DMS153 (cell line): ENCODE measurements at regions not wholly inside any gene's neighbourhood (a gene's known extent, or its start where the extent isn't known, plus 50 kb on each side); places are given as distances from the start of the nearest gene placed in this dataset.

ENCODE experiments used
- DNase-seq: peaks from one replicate; lab custom pipeline; 2025; lab: John Stamatoyannopoulos, UW

DNA sequence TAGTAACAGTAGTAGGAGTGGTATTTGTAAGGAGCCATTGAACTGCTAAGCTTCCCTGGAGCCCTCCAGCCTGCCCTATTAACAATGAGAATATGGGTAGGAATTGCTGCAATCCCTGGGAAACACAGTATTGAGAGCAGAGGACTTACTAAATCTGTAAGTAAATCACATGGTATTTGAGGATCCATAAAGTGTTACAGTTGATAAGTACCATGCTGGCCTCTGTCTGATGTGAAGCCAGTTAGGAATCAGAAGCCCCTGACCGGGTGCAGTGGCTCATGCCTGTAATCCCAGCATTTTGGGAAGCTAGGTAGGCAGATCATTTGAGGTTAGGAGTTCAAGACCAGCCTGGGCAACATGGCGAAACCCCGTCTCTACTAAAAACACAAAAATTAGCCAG, 224.6 kb downstream of the C1D start:
- DNase-seq = no peak

DNA sequence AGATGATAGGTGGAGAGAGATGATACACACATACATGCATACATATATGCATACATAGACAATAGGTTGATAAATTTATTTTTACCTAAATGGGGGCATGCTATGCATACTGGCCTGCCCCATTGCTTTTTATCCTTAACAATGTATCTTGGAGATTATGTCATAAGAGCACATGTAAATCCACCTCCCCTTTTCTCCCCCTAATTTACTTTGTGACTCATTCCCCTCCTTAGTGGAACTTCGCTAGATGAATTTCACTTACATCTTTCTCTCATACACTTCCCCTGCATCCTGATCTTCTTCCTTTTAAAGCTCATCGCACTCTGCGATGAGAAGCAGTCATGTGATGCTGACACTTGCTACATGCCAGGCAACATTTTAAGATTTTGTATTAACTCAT, 223.6 kb downstream of the C1D start:
- no peak for DNase-seq

DNA sequence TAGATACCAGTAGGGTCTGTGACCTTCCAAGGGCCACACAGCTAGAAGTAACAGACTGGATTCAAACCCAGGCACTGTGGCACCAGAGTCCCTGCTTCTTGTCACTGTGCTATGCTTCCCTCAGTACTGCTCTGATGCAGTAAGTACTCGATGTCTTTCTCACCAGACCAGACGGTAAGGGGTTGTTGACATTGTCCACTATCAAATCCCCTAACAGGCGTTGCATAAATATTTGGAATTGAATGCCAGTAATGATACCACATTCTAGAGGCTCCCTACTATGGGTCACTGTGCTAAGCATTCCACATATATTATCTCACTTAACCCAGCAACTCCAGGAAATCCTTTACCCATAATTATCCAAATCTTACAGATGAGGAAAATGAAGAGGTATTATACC, 223.1 kb downstream of the C1D start:
- DNase-seq = no peak

DNA sequence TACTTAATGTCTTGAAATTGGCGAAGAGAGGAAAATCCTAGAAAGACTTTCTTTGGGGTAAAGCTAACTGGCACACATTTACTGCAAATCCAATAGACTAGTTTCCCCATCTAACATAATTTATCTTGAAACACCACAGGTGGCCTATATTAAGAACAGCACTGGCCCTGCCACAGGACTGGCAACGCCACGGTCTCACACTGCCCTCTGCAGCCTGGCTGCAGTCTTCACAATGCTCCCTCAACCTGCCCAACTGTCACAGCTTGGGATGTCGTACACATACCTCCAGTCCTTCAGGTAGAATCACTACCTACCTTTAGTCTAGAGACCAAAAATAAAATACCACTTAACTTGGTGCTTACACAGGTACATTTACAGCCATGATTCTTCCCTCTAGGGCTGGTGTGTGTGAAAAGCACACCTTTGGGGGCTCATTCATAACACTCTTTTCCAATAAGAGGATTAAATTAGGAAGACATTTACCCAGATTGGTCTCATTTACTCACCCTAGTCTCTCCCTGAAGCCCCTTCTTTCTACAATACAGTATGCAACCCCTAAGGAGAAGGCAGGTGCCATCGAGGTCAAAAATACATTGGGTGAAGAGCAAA, 222.2 kb downstream of the C1D start:
- peak; percentile 85 for DNase-seq

DNA sequence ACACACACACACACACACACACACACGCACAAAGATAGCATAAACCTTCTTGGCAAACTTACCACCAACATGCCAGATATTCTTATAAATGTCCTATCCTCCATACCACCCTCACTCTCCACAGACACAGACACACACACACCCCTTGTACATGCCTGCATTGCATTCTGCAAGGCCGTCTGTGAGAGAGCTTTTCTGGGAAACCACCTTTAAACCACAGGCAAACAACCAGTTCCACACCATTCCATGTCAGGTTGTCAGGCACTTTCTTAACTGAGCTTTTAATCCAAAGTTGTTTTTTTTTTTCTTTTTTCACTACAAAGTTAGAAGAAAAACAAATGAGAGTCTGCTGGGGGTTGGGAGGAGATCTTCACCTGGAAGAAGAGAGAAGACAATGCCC, 221.1 kb downstream of the C1D start:
- no peak for DNase-seq

DNA sequence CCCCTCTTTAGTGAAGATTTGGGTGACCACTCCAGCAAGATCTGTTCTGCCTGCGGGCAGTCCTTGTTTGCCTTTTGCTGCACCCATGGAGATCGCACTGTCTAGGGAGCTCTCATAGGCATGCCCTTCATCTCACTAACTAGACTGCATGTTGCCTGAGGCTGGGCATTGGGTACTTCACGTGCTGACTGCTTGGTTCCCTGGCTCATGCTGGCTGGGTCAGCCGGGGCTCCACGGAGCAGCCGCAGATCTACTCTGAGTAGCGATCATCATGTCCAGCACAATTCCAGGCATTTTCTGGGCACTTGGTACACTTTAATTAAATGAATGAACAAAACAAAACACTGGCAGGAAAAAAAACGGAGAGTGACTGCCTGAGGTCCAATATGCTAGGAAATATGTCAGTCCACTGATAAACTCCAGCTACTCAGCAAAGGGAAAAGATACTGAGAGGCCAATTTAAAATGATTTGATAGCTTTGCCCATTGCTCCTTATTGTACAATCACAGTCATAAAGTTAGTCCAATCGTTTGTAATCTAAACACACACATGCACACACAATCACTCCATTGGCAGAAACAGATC, 220.3 kb downstream of the C1D start:
- no peak for DNase-seq

DNA sequence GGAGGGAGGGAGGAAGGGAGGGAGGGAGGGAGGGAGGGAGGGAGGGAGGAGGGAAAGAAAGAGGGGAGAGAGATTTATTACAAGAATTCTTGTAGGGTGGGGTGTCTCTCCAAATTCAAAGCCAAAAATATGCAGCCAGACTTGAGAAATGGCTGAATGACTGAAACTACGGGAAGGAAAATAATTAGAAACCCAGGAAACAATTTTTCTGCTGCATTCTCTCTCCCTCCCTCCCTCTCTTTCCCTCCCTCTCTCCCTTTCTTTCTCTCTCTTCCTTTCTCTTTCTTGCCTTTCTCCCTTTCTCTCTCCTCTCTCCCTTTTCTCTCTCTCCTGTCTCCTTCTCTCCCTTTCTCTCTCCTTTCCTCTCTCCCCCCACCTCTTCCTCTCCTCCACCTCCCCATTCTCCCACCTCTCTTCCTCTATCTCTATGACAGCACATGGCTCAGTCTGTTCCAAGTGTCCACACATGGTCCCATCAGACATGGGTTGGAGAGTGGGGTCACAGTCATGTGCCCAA, 218.7 kb downstream of the C1D start:
- no peak for DNase-seq

DNA sequence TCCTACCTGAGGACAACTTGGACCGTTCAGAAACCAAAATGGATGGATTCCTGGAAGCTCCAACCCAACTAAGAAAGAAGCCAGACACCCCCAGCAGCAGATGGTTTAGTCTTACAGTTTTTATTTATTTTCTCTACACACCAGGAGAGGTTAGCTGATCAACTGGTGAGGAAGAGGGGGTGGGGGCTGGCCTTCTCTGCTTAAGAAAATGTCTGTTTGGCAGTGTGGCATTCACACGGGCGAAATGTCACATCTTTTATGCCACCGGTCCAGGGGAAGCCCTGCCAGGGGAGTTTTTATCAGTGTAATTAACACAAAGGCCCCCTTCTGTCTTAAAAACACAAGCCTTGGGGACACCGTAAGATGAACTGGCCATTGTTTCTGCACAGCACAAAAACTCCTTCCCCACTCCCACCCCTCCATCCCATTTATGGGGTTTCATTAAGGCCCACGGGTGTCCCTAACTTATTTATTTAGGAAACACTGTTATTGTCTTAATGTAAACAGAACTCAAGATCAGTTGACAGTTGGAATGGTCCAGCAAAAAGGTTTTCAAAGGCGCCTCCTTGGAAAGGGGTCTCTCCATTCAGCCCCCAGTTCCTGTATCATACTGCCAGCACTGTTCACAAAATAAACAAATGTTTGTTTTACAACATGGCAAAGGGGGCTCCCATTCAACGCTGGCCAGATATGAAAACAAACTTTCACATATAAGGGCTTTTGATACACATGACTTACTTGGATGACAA, 217.0 kb downstream of the C1D start:
- DNase-seq = peak; percentile 77

DNA sequence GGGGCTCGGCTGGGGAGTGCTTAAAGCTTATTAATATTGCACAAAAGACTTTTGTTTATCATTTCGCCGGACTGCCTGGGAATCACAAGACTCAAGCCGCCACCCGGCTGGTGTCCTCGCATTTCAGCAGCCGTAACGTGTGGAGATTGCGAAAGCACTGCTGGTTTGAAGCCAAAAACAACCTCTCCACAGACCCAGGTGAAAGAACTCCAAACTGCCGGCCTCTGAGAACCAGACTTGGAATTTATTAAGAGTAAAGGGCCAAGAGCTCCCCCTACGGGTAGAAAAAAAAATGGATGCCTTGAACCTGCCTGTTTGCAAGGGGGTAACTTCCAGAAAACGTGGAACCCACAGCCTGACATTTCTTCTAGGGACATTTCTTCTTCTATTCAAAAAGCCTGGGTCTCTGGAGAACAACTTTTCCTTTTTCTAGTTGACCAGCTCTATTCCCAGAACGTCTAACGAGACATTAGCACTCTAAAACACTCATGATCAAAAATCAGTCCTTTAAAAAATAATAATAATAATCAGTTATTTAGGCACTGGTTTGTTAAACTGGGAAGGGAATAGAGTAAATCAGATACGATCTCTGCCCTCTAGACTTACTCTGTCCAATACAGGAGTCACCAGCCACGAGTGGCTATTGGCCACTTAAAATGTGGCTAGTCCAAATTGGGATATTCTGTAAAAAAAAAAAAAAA, 216.3 kb downstream of the C1D start:
- DNase-seq = peak; percentile 98

DNA sequence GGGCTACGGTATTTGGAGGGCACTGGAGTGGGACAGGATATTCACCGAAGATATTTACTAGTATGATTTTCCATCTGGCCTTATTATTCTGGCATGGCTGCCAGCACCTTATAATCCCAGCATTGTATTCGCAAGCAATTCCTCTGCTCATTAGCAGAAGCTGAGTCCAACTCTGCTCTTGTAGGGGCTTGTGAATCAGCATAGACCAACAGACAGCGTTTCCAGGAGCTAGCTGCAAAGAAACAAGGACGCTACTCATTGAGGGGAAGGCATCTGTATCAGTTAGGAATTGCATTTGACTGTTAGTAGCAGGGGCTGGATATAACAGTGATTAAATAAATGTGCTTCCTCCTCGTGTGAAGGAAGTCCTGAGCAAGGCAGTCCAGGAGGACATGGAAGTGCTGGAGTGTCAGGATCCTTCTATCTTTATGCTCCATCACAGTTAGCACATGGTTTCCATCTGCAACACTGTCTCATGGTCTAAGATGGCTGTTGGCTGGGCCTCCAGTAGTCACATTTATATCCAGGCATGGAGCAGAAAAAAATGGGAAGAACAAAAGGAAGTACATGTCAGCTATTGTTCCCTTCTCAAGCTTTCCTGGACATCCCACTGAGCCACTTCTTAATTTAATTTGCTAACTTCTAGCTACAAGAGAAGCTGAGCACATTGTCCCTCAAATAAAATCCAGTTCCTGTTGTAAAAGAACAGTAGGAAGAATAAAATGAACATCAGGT, 214.1 kb downstream of the C1D start:
- no peak for DNase-seq

DNA sequence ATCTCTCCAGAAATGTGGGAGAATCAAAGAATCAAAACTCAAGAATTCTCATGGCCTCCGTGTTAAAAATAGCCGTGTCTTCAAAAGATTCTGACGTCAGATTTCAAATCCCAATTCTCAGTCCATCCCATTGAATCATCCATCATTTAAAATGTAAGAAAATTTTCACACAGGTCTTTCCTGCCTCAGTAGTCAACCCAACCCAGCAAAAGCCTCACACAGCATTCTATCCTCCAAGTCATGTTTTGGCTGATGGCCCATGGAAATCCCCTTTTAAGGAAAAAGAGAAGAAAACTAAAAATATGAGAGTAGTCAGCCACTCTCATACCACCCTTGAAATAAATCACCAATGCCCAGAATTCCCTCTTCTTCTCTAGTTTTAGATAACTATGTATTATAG, 211.8 kb downstream of the C1D start:
- DNase-seq = no peak

DNA sequence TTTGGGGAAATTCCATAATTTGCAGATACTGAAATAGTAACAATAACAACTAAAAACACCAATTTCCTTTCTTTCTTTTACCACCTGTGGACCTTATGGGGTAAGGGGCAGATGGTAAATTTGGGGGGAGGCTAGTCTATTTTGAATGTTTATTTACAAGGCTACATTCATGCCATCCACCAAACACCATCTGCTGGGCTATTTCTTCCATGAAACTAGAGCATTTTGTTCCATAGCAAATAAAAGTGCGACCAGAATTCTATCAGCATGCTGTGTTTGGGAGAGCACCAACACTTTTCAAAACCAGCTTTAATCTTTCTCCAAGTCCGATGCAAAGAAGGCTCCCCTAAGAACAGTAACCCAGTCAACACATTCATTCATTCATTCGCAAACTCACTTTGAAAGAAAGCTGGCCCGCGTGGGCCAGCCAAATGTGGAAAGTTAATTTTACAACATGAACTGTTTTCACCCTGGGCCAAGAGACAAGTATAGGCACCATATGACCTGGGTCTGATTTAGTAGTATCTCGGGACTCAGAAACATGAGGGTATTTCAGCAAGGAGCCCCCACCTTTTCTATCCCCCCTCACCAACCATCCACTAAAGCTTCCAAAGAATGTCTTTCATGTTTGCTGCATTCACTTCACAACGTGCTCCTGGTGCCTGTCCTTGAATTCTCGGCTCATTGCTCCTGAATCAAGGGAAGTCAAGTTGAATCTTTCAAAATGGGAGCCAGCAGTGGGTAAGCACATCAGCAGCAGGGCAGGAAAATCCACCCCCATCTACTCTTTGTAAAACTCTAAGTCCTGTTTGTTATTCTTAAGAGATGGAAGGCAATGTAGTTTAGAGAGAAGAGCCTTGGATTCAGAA, 210.6 kb downstream of the C1D start:
- DNase-seq = no peak

DNA sequence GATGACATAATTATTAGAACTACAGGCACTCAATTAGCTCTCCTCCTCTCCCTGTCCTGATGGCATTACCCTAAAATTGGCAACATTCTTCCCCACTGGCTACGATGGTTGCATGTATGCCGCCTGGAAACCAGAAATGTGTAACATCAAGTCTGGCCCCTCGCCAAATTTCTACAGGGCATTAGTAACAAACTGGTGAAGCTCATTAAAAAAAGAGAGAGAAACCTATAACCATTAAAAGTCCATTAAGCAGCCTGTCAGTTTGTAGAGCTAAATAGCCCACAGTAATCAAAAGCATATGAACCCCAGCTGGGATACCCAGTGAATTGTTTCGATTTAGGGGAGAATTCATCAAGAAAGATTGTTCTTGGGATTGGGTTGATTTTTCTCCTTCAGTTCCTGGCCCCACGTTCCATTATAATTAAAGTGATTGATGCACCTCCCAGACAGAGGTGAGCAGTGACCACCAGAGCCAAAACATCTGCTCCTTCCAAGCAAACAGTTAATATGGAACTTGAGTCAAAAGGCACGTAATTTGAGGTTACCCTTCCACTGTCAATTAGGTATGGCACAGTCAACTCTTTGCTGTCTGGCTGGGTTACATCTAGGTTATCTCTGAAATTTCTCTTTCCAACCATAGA, 208.6 kb downstream of the C1D start:
- peak; percentile 11 for DNase-seq

DNA sequence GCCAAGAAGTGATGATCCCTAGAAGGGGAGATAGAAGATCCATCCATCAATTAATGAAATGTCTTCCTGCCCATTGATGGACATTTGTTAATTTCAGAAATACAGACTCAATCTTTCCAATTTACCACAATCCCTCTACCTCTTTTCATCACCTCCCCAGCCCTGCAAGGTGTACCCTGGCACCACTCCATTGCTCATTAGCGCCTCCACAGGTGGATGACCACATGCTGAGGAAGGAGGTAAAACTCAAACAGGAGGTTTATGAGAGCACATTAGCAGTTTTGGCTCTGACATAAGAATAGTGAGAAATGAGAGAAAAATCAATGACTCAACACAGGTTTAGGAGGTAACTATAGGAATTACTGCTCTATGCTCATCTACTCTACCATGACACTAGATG, 208.0 kb downstream of the C1D start:
- DNase-seq = no peak

DNA sequence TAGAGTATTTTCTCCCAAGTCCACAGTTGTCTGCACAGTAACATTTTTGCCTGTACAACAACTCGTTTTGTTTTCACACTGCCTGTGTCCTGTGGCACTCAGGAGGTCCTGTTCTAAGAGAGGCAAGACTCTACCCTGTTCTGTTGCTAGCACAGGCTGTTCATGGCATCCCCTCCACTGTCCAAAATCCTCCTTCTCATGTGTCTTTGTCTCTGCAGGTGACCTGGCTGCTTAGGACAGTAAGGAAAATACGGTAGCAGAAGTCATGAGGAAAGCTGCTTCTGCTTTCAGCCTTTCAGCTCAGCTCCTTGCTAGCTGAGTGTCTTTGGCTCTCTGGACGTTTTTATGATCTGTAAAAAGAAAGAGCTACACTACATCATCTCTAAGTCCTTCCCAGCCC, 205.9 kb downstream of the C1D start:
- no peak for DNase-seq

DNA sequence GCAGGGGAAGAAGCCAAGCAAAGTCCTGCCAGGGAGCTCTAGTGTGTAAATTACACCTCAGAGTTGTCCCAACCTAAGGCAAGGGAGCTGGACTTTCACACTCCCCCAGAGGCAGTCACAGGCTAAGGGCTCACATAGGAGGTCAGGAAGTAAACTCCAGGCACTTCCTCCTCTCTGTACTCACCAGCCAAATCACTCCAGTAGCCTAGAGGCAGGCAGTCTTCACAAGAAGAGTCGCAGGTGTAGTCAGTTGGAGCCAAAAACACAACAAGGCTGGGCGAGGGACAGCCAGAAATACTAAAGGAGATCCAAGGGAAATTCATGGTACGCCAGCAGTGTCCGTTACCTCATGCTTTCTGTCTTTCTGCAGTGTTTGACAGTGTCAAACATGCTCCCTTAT, 205.0 kb downstream of the C1D start:
- no peak for DNase-seq

DNA sequence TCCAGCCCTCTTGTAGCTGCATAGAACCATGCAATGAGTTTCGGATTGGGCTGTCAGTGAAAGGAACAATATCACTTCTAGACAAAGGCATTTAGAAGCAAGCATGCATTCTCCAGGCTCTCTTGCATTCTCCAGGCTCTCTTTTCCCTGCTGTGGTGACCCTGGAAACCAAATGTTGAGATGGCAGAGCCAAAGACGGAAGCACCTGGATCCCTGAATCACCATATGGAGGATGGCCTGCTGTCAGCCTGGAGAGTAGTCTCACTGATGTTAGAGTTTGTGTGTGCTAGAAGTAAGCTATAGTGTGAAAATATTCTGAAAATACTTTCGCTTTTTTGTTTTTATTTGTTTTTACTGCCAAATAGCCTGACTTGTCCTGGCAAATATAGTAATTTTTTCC, 203.9 kb downstream of the C1D start:
- no peak for DNase-seq

DNA sequence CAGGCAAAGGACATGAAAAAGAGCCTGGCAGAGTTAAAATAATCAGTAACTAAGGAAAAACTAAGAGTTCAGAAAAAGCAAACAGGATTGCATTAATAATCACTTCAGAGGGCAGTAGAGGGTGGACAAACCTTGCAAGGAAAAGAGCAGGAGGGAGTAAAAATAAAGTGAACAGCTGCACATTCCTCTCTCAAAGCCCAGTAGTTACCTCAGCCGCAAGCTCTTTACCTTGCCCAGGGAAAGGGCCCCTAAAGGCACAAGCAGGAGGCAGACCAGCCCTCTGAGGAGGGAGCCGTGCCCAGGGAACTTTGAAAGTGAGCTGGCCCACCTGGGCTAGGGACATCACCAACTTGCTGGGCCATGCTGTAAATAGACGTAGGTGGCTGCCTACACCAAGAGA, 196.9 kb downstream of the C1D start:
- DNase-seq = no peak

DNA sequence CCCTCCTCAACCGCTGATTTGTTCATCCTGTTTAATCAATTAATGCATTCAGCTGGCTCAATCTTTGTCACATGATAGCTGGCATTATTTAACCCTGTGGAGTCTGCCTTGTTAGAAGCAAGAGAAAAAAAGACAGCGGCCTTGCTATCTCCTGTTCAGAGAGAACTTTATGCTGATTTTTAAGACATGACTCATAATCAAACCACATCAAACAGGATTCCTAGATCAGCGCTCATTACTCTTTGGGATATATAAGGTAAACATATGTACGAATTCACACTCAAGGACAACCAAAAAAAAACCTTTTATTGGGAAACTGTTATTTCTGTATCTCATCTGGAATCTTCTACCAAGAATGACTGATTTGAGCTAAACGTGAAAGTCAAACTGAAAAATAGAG, 195.1 kb downstream of the C1D start:
- no peak for DNase-seq

DNA sequence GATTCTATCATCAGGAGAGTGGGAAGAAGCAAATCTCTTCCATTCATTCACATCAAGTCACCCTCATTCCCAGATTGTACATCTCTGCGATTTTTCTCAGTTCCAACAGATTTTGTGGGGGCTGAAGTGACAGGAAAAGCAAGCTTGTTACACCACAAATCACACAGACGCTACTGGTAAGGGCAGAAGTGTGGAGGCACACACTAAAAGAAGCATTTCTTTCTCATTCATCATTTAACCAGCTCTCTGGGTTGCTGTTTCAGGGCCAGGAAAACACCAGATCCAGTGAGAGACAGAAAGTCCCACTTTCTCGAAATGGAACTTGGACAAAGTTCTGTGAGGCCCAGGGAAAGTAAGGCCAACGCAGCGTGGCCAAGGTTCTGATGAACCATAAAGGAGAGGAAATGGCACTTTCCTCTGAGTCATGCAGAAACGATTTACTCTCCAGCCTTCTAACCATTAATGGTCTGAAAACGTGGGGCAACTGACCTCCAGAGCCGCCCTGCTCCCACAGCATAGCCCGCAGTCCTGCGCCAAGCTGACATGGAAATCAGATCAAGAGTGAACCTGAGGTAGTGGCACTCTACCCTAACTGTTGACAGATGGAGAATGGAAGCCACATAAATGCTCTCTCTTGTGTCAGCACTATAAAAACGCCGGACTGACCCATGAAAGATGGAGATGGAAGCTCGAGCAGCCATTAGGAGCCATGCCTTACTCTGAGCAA, 191.0 kb downstream of the C1D start:
- DNase-seq = peak; percentile 10
